ENCODE measurements at regions not wholly inside any gene's neighbourhood (a gene's known extent, or its start where the extent isn't known, plus 50 kb on each side); places are given as distances from the start of the nearest gene placed in this dataset.
"Not testable (repeated sequence)": the region's sequence is repeated elsewhere in the genome, so short reads cannot be mapped to it uniquely, and the experiment has no call there.

DNA sequence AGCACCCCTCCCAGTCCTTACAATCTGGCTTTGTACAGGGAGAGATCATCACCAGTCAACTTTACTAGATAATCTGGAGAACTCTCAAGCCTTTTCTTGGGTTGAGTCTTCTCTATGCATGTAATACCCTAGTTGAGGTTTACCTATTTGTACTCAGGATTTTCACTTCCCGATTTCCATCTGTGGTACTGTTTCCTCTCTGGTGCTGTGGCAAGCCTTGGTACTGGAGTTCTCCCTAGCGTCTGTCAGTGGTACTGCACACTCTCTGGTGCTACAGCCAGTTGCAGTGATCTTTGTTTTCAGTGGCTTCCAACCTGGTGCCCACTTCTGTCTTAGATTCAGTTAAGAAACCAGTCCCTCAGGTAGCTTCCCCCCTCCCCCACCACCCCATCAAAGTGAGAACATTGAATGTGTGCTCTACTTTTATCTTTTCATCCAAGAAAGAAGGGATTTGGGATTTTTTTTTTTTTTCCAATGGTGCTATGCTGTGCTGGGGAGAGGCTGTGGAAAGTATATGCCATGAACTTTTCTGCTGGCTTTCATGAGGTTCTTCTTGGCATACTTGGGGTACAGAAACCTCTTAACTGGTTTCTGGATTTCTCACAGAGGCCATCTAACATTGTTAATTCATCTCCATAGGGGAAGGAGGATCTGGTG lies 69.4 kb upstream of the EVL start:
- no peaks in the 10 kb centered on the region for H3K9me3 Mint-ChIP-seq
- peak; percentile 82 for DNase-seq
- intact Hi-C loops (cut with micrococcal nuclease): loop anchor here (1.0 to 5.0 kb wide), 2 partner anchors 14 to 196 kb away; no protein-coding TSS in a partner anchor
- no peaks in the 10 kb centered on the region for H3K36me3 Mint-ChIP-seq (ENCODE audit: low read depth)
- no peak overlapping the region for H3K4me3 Mint-ChIP-seq
- peaks cover 11% of the 10 kb centered on the region for H3K4me1 Mint-ChIP-seq (ENCODE audit: low read depth)
- CTCF ChIA-PET: interaction anchor here (0.6 to 1.0 kb wide), 3 partner anchors 60 to 317 kb away, joined by 3 to 4 read pairs (median 3); no protein-coding TSS in a partner anchor
- no peak overlapping the region for H3K27ac Mint-ChIP-seq
- H3K27me3 Mint-ChIP-seq (ENCODE audit: low read depth): peaks cover 4% of the 10 kb centered on the region

DNA sequence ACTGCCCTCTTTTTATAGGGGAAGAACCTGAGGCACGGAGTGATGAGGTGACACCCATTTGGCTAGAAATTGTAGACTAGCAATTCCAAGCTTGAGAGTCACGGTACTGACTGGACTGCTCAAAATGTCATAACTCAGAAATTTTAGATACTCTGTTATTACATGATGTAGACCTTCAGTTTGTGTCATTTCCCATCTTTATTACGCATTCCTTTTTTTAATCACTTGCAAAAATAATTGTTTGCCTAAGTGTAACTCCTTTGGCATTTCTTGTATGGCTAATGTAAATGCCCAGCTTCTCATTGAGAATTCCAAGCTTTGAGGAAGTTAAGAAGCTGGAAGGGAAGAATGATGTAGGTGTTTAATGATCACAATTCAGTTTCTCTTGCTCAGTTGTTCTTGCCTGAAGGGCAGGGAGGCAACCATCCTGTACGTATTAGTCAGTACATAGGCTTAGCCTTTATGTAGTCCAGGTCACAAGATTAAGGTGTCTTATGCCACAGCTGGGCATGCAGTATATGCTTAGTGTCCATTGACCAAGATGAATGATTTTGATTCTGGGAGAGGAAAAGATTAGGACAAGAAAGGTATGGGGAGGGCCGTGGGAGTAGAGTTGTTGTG lies 68.2 kb upstream of the EVL start:
- Mint-ChIP-seq H3K4me3 (no peak overlapping the region), H3K27ac (no peak overlapping the region), H3K27me3 (ENCODE audit: low read depth) (peaks cover 4% of the 10 kb centered on the region), H3K4me1 (ENCODE audit: low read depth) (peaks cover 11% of the 10 kb centered on the region), H3K9me3 (peaks cover 2% of the 10 kb centered on the region), H3K36me3 (ENCODE audit: low read depth) (no peaks in the 10 kb centered on the region)
- DNase-seq: no peak
- intact Hi-C loops (cut with micrococcal nuclease): loop anchor here (5.0 kb wide), 1 partner anchor 195 kb away; no protein-coding TSS in a partner anchor
- CTCF ChIA-PET: interaction anchor here (0.6 to 1.4 kb wide), 3 partner anchors 11 to 111 kb away, joined by 3 to 6 read pairs (median 3); no protein-coding TSS in a partner anchor

DNA sequence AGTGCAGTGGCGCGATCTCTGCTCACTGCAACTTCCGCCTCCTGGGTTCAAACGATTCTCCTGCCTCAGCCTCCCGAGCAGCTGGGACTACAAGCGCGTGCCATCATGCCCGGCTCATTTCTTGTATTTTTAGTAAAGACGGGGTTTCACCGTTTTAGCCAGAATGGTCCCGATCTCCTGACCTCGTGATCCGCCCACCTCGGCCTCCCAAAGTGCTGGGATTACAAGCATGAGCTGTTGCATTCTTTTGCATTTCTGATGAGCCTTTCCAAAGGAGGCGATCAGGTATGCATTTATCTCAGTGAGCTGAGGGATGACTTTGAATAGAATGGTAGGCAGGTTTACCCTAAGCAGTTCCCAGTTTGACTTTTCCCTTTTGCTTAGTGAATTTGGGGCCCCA lies 64.8 kb upstream of the EVL start:
- H3K36me3 Mint-ChIP-seq (ENCODE audit: low read depth); DNase-seq; H3K4me1 Mint-ChIP-seq (ENCODE audit: low read depth); H3K9me3 Mint-ChIP-seq; H3K4me3 Mint-ChIP-seq; H3K27ac Mint-ChIP-seq; intact Hi-C loops (cut with micrococcal nuclease); H3K27me3 Mint-ChIP-seq (ENCODE audit: low read depth): not testable (repeated sequence)
- CTCF ChIA-PET: interaction anchor here (0.6 kb wide), 1 partner anchor 244 kb away, joined by 3 read pairs; no protein-coding TSS in a partner anchor

DNA sequence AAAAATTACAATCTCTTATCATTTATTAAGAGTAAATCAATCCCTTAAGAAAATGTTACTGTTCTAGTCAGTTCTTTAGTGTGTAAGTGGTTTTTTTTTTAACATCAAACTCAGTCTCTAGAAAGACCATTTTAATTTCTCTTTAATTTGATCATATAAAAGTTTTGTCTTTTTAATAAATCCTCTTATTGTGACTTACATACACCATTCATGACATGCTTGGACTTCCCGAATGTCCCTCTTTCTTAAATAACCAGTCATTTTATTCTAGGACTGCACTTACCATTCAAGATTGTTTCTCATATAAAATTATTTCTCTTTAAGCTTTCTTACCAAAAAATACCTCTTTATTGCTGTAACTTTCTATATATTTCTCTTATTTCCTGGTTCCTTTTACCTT lies 60.8 kb upstream of the EVL start:
- intact Hi-C loops (cut with micrococcal nuclease): no loop called here
- Mint-ChIP-seq H3K27ac (no peak overlapping the region), H3K9me3 (peaks cover 9% of the 10 kb centered on the region), H3K4me3 (no peak overlapping the region), H3K36me3 (ENCODE audit: low read depth) (peaks cover 8% of the 10 kb centered on the region), H3K4me1 (ENCODE audit: low read depth) (no peaks in the 10 kb centered on the region), H3K27me3 (ENCODE audit: low read depth) (peaks cover 4% of the 10 kb centered on the region)
- CTCF ChIA-PET: interaction anchor here (1.1 kb wide), 1 partner anchor 13 kb away, joined by 4 read pairs; no protein-coding TSS in a partner anchor
- DNase-seq: no peak

DNA sequence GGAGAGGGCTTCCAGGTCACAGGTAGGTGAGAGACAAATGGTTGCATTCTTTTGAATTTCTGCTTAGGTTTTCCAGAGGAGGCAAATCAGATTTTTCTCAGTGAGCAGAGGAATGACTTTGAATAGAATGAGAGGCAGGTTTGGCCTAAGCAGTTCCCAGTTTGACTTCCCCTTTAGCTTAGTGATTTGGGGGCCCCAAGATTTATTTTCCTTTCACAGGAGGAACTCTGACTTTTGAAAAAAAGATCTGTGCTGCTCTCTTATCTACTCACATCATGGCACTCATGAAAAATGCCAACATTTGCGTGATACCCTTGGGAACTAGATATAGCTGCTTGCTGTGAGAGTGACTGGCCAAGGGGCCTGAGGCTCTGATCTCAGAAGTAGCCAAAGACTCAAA lies 58.0 kb upstream of the EVL start:
- CTCF ChIA-PET: no interaction called here
- Mint-ChIP-seq H3K9me3 (peaks cover 7% of the 10 kb centered on the region), H3K36me3 (ENCODE audit: low read depth) (peaks cover 8% of the 10 kb centered on the region), H3K4me3 (no peak overlapping the region), H3K27ac (no peak overlapping the region), H3K27me3 (ENCODE audit: low read depth) (no peaks in the 10 kb centered on the region), H3K4me1 (ENCODE audit: low read depth) (no peaks in the 10 kb centered on the region)
- DNase-seq: no peak
- intact Hi-C loops (cut with micrococcal nuclease): no loop called here

DNA sequence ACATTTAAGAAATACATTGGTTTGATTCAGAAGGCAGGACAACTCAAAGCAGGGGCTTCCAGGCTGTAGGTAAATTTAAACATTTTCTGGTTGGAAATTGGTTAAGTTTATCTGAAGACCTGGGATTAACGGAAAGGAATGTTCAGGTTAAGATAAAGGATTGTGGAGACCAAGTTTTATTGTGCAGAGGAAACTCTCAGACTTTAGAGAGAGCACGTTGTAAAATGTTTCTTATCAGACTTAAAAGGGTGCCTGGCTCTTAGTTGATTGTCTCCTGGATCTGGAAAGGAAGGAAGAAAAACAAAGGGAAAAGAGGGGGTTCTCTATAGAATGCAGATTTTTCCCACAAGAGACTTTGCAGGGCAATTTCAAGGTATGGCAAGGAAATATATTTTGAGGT lies 55.4 kb upstream of the EVL start:
- H3K4me1 Mint-ChIP-seq (ENCODE audit: low read depth); CTCF ChIA-PET; H3K27me3 Mint-ChIP-seq (ENCODE audit: low read depth); H3K36me3 Mint-ChIP-seq (ENCODE audit: low read depth); intact Hi-C loops (cut with micrococcal nuclease); H3K9me3 Mint-ChIP-seq; H3K4me3 Mint-ChIP-seq; DNase-seq; H3K27ac Mint-ChIP-seq: not testable (repeated sequence)

DNA sequence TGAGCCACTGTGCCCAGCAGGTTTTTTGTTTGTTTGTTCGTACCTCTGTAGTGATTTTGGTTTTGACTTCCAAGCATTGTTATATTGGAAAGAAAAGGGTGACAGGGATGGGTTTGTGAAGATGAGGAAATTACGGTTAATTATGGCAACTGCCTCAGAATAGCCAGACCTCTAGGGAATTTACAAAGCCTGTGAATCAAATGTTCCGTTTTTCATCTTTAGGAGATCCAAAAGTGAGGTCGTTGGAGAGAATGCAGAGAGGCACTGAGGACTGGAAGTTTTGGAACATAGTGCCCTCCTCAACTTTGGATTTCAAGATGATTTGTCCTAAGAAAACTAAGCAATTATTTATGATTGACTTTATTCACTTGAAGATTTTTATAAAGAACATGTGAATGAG lies 54.5 kb upstream of the EVL start:
- Mint-ChIP-seq H3K9me3 (no peaks in the 10 kb centered on the region), H3K27ac (no peak overlapping the region), H3K36me3 (ENCODE audit: low read depth) (no peaks in the 10 kb centered on the region), H3K4me3 (no peak overlapping the region), H3K27me3 (ENCODE audit: low read depth) (no peaks in the 10 kb centered on the region), H3K4me1 (ENCODE audit: low read depth) (no peaks in the 10 kb centered on the region)
- intact Hi-C loops (cut with micrococcal nuclease): no loop called here
- no peak for DNase-seq
- CTCF ChIA-PET: interaction anchor here (0.6 kb wide), 1 partner anchor 214 kb away, joined by 3 read pairs; no protein-coding TSS in a partner anchor

DNA sequence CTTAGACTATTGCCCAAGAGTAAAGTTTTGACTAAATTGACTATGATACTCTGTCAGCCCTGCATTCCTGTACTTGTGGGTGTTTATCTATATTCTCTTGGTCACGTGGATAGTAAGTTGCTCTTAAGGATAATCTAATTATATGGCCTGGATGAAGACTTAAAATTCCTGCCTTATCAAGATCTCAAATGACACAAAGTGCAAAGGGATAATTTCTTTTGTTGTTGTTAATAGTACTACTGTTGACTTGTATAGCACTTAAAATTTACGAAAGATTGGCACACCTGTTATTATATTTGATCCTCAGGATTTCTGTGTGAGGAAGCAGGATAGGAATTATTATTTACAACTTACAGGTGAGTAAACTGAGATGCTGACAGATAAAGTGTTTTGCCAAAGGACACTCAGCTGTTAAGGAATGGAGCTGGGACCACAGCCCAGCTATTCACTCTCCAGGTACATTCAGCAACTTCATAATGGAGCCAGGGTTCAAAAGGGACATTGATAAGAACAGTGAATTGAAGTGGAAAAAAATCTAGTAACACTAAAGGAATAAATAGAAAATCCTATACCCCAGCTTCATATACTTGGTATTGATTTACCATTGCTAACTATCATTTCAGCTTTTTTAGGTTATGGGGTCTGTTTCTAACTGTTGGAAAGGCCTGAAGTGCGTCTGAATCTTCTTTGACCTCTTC lies 53.4 kb upstream of the EVL start:
- Mint-ChIP-seq H3K9me3 (no peaks in the 10 kb centered on the region), H3K36me3 (ENCODE audit: low read depth) (no peaks in the 10 kb centered on the region), H3K4me3 (no peak overlapping the region), H3K27me3 (ENCODE audit: low read depth) (no peaks in the 10 kb centered on the region), H3K4me1 (ENCODE audit: low read depth) (no peaks in the 10 kb centered on the region), H3K27ac (no peak overlapping the region)
- CTCF ChIA-PET: interaction anchor here (0.6 to 1.0 kb wide), 3 partner anchors 65 to 213 kb away, joined by 3 to 4 read pairs (median 3); no protein-coding TSS in a partner anchor
- DNase-seq: no peak
- intact Hi-C loops (cut with micrococcal nuclease): no loop called here

DNA sequence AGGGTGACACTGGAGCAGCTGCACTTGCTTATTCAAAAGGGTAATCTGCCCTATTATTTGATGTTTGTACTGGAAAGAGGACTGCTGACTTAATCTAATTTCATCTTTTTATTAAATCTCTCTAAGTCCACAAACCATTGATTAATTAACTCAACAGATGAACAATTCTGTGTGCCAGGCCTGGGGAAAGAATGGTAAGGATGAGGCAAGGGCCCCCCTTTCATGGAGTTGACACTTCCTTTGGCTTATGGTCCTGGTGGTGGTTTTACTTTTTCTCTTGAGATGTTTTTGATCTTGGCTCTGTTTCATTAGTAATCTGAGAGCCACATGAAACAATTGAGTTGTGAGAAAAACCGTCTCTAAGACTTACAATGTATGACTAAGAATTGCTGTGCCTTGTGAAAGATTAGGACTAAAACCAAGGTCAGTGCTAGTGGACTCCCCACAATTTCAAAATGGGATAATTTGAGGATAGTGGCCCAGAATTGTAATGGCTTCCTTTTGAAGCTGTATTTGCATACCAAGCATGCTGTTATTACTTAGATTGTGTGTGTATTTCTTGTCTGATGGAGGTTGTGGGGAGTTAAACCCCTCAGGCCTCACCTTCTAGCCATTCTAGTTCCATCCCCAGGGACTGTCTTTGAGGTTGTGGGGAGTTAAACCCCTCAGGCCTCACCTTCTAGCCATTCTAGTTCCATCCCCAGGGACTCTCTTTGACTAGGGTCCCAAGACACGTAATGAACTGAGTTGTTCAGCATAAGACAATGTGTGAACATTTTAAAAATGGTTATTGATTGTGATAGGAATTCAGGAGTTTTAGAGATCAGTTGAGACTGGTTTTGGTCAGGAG lies 52.5 kb upstream of the EVL start:
- CTCF ChIA-PET: interaction anchor here (0.8 to 1.0 kb wide), 2 partner anchors 66 to 143 kb away, joined by 3 to 4 read pairs; no protein-coding TSS in a partner anchor

DNA sequence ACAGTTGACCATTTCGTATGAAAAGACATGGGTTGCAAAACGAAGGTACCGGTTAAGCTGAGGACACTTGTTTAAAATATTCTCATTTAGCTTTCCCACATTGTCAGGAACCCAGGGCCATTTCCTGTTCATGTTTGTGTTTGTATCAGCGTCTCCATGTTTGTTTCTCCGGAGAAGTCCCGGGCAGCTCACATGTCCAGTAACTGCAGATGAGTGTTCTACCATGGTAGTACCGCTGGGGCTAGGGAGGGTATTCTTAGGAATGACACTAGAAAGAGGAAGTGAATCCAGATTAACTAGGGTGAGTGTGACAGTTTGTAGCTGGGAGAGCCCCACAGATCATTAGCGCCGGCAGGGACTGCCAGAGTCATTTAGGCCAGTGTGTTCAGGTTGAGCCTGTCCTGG lies 50.0 kb upstream of the EVL start:
- Mint-ChIP-seq H3K4me1 (ENCODE audit: low read depth) (no peaks in the 10 kb centered on the region), H3K36me3 (ENCODE audit: low read depth) (no peaks in the 10 kb centered on the region), H3K27ac (no peak overlapping the region), H3K27me3 (ENCODE audit: low read depth) (no peaks in the 10 kb centered on the region), H3K9me3 (no peaks in the 10 kb centered on the region), H3K4me3 (no peak overlapping the region)
- intact Hi-C loops (cut with micrococcal nuclease): no loop called here
- CTCF ChIA-PET: interaction anchor here (1.0 to 1.1 kb wide), 2 partner anchors 168 to 176 kb away, joined by 3 to 4 read pairs; no protein-coding TSS in a partner anchor
- no peak for DNase-seq

More for the DNA sequence above, 52.5 kb upstream of the EVL start:
- no peaks in the 10 kb centered on the region for H3K27me3 Mint-ChIP-seq (ENCODE audit: low read depth)
- H3K9me3 Mint-ChIP-seq: no peaks in the 10 kb centered on the region
- no peaks in the 10 kb centered on the region for H3K4me1 Mint-ChIP-seq (ENCODE audit: low read depth)
- intact Hi-C loops (cut with micrococcal nuclease): no loop called here
- no peak overlapping the region for H3K4me3 Mint-ChIP-seq
- no peak for DNase-seq
- H3K36me3 Mint-ChIP-seq (ENCODE audit: low read depth): no peaks in the 10 kb centered on the region
- no peak overlapping the region for H3K27ac Mint-ChIP-seq
